Mucosa of descending colon (tissue), 3 donors: ENCODE measurements at regions not wholly inside any gene's neighbourhood (a gene's known extent, or its start where the extent isn't known, plus 50 kb on each side); places are given as distances from the start of the nearest gene placed in this dataset.

Source experiments
- ATAC-seq: fragments of 200-7000 bp; cut with Tn5 transposase; one replicate; pipeline ENCODE4 v1.9.1; 2020; ENCODE audit warnings: mild to moderate bottlenecking, moderate library complexity
- DNase-seq, 3 donors: peaks; one replicate each; pipeline ENCODE4 v3.0.0-alpha.2; 2020
- H3K36me3 ChIP-seq: fragments of 200-600 bp; one replicate; pipeline ENCODE4 v1.8.0; 2021; ENCODE audit warnings: low read depth, mild to moderate bottlenecking
- H3K4me1 ChIP-seq: fragments of 200-600 bp; one replicate; pipeline ENCODE4 v1.8.0; 2021; ENCODE audit warnings: low read depth, mild to moderate bottlenecking
- H3K4me3 ChIP-seq: fragments of 200-600 bp; one replicate; pipeline ENCODE4 v1.8.0; 2021; ENCODE audit warnings: mild to moderate bottlenecking
- H3K9me3 ChIP-seq: fragments of 200-600 bp; one replicate; pipeline ENCODE4 v1.8.0; 2021; ENCODE audit warnings: mild to moderate bottlenecking
- intact Hi-C, 2 donors: fragments of 100-400 bp; cut with DNase I in 1 of 2; cut with micrococcal nuclease in 1 of 2; formaldehyde crosslinking; loops; one replicate each; pipeline versions ENCODE4 v1.11.0 to v1.11.1; 2022; cut with DNase I, micrococcal nuclease
- TF ChIP-seq, protein P1 (sequence below): fragments of 200-600 bp; IDR thresholded peaks from one replicate; pipeline ENCODE4 v1.8.0; 2022; ENCODE audit warnings: antibody characterized with exemption, mild to moderate bottlenecking
- donor health status: DM: no; HTN: no; CAD: no; lungs with moderate emphysema.
- donor health status: DM: no; HTN: no; CAD: no.
- donor health status: DM: no; HTN: yes; CAD: no.

GRCh38 chr21:31558962-31559367 lies 100.5 kb upstream of the SOD1 start:
- TF ChIP-seq, protein P1, sequence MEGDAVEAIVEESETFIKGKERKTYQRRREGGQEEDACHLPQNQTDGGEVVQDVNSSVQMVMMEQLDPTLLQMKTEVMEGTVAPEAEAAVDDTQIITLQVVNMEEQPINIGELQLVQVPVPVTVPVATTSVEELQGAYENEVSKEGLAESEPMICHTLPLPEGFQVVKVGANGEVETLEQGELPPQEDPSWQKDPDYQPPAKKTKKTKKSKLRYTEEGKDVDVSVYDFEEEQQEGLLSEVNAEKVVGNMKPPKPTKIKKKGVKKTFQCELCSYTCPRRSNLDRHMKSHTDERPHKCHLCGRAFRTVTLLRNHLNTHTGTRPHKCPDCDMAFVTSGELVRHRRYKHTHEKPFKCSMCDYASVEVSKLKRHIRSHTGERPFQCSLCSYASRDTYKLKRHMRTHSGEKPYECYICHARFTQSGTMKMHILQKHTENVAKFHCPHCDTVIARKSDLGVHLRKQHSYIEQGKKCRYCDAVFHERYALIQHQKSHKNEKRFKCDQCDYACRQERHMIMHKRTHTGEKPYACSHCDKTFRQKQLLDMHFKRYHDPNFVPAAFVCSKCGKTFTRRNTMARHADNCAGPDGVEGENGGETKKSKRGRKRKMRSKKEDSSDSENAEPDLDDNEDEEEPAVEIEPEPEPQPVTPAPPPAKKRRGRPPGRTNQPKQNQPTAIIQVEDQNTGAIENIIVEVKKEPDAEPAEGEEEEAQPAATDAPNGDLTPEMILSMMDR: peak; percentile 22
- H3K4me1 ChIP-seq: peaks cover 12% of the 10 kb centered on the region
- intact Hi-C loops: no loop called here

GRCh38 chr21:31558189-31558961 lies 101.1 kb upstream of the SOD1 start:
- Histone ChIP-seq H3K4me3 (peak overlapping the region; percentile 42), H3K36me3 (no peaks in the 10 kb centered on the region), H3K9me3 (no peaks in the 10 kb centered on the region), H3K4me1 (peaks cover 12% of the 10 kb centered on the region)
- peak in 2 of 3 donors; percentile 8 to 33 for DNase-seq
- ATAC-seq: no peak
- intact Hi-C loops: no loop called here
- TF ChIP-seq, protein P1: no peak

More at GRCh38 chr21:31558962-31559367, 100.5 kb upstream of the SOD1 start:
- H3K36me3 ChIP-seq: no peaks in the 10 kb centered on the region
- peak; percentile 95 for ATAC-seq
- peak; percentile 85 to 92 (median 91) for DNase-seq
- no peaks in the 10 kb centered on the region for H3K9me3 ChIP-seq
- H3K4me3 ChIP-seq: peak overlapping the region; percentile 42

- ATAC-seq: no peak
- H3K9me3 ChIP-seq: no peaks in the 10 kb centered on the region
- peak in 2 of 3 donors; percentile 32 to 49 for DNase-seq
- peaks cover 12% of the 10 kb centered on the region for H3K4me1 ChIP-seq
- intact Hi-C loops: no loop called here
- no peaks in the 10 kb centered on the region for H3K36me3 ChIP-seq
- no peak overlapping the region for H3K4me3 ChIP-seq
- TF ChIP-seq, protein P1: no peak
Measured at GRCh38 chr21:31557421-31558188, 101.9 kb upstream of the SOD1 start.

DNA sequence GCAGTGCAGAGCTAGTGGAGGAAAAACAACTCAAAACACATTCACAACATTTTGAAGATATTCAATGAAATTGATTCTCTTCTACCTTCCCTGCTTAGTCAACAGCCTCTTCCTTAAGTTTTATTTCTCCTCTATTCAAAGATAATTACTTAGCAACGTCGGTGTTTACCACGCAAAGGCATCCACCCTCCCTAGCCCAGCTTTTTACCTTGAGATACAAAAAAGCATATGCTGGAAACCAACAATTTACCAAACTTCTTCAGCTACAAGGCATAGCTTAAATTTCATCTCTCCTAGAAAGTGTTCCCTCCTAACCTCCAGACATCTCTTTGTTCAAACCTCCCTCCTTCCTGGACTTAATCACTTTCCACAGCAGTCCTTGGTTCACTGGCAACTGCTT lies 102.8 kb upstream of the SOD1 start:
- Histone ChIP-seq H3K9me3 (no peaks in the 10 kb centered on the region), H3K4me1 (peaks cover 12% of the 10 kb centered on the region), H3K4me3 (no peak overlapping the region), H3K36me3 (no peaks in the 10 kb centered on the region)
- no peak for DNase-seq
- TF ChIP-seq, protein P1: no peak
- ATAC-seq: no peak
- intact Hi-C loops: no loop called here

GRCh38 chr21:31555741-31556191 lies 103.7 kb upstream of the SOD1 start:
- H3K9me3 ChIP-seq: no peaks in the 10 kb centered on the region
- intact Hi-C loops: no loop called here
- no peak for ATAC-seq
- H3K4me1 ChIP-seq: peaks cover 12% of the 10 kb centered on the region
- TF ChIP-seq, protein P1: no peak
- H3K4me3 ChIP-seq: no peak overlapping the region
- H3K36me3 ChIP-seq: no peaks in the 10 kb centered on the region
- no peak for DNase-seq
